PC-9 (cell line): ENCODE measurements at regions not wholly inside any gene's neighbourhood (a gene's known extent, or its start where the extent isn't known, plus 50 kb on each side); places are given as distances from the start of the nearest gene placed in this dataset.

Source experiments
- BruUV-seq: library from RNA; stranded (reverse); fragments of 400-500 nt; replicated peaks from 2 replicates; lab custom pipeline; 2021; lab: Mats Ljungman, UMichigan
- CTCF ChIA-PET: fragments of 300-600 bp; sonication (Branson Sonifier 250); formaldehyde crosslinking; loops from one replicate; lab custom pipeline; 2022; ENCODE audit warnings: antibody characterized with exemption; lab: Charles Lee
- POLR2A ChIA-PET: fragments of 300-600 bp; sonication (Branson Sonifier 250); formaldehyde crosslinking; loops from one replicate; lab custom pipeline; 2022; ENCODE audit warnings: antibody characterized with exemption; ENCODE audit not compliant: unreplicated experiment; lab: Charles Lee
- DNase-seq, 2 experiments: peaks; one replicate each; pipeline versions ENCODE4 v3.0.0 to v3.0.0-alpha.2; 2015 to 2022; ENCODE audit warnings: mixed read lengths in 1 of 2
- H2AFZ ChIP-seq: fragments of 200-600 bp; sonication (generic); 2 replicates; pipeline ENCODE4 v1.8.1; 2017; ENCODE audit warnings: antibody characterized with exemption
- H3F3A ChIP-seq: fragments of 200-600 bp; sonication (generic); 2 replicates; pipeline ENCODE4 v1.8.1; 2017; ENCODE audit warnings: antibody characterized with exemption, mild to moderate bottlenecking, low read depth; ENCODE audit not compliant: insufficient read depth
- H3K27ac ChIP-seq: fragments of 200-600 bp; sonication (generic); 2 replicates; pipeline ENCODE4 v1.6.1; 2016; ENCODE audit warnings: mixed run types
- H3K27me3 ChIP-seq: fragments of 200-600 bp; sonication (generic); 2 replicates; pipeline ENCODE4 v1.6.1; 2016; ENCODE audit warnings: low read depth, mixed run types; ENCODE audit not compliant: insufficient read depth
- H3K36me3 ChIP-seq: fragments of 200-600 bp; sonication (generic); 2 replicates; pipeline ENCODE4 v1.6.1; 2016; ENCODE audit warnings: low read depth, mixed run types
- H3K4me1 ChIP-seq: fragments of 200-600 bp; sonication (generic); replicated peaks from 2 replicates; pipeline ENCODE4 v1.6.1; 2016; ENCODE audit warnings: mixed run types; ENCODE audit not compliant: insufficient read depth
- H3K4me2 ChIP-seq: fragments of 200-600 bp; sonication (generic); 2 replicates; pipeline ENCODE4 v1.6.1; 2017; ENCODE audit warnings: mixed run types
- H3K4me3 ChIP-seq: fragments of 200-600 bp; sonication (generic); 2 replicates; pipeline ENCODE4 v1.6.1; 2016; ENCODE audit warnings: mixed run types
- H3K79me2 ChIP-seq: fragments of 200-600 bp; sonication (generic); 2 replicates; pipeline ENCODE4 v1.6.1; 2017; ENCODE audit warnings: low read depth, mixed run types
- H3K9me2 ChIP-seq: fragments of 200-600 bp; sonication (generic); 2 replicates; pipeline ENCODE4 v1.8.1; 2017; ENCODE audit warnings: mild to moderate bottlenecking; ENCODE audit not compliant: insufficient read depth
- H3K9me3 ChIP-seq: fragments of 200-600 bp; sonication (generic); 2 replicates; pipeline ENCODE4 v1.8.1; 2016; ENCODE audit warnings: low read depth; ENCODE audit not compliant: insufficient read depth
- H4K20me1 ChIP-seq: fragments of 200-600 bp; sonication (generic); 2 replicates; pipeline ENCODE4 v1.8.1; 2017; ENCODE audit not compliant: insufficient read depth
- EZH2 ChIP-seq: fragments of 200-600 bp; sonication (generic); IDR thresholded peaks from 2 replicates; pipeline ENCODE4 v1.8.0; 2017; ENCODE audit warnings: antibody characterized with exemption, low read depth
- intact Hi-C: fragments of 100-400 bp; cut with micrococcal nuclease; formaldehyde crosslinking; loops from one replicate; pipeline ENCODE4 v1.10.0; 2022; ENCODE audit not compliant: unreplicated experiment
- TF ChIP-seq, protein P1 (sequence below): fragments of 200-600 bp; sonication (generic); conservative IDR thresholded peaks from 2 replicates; pipeline ENCODE4 v1.6.1; 2017; ENCODE audit warnings: mixed run types, antibody characterized with exemption, mild to moderate bottlenecking, moderate library complexity

DNA sequence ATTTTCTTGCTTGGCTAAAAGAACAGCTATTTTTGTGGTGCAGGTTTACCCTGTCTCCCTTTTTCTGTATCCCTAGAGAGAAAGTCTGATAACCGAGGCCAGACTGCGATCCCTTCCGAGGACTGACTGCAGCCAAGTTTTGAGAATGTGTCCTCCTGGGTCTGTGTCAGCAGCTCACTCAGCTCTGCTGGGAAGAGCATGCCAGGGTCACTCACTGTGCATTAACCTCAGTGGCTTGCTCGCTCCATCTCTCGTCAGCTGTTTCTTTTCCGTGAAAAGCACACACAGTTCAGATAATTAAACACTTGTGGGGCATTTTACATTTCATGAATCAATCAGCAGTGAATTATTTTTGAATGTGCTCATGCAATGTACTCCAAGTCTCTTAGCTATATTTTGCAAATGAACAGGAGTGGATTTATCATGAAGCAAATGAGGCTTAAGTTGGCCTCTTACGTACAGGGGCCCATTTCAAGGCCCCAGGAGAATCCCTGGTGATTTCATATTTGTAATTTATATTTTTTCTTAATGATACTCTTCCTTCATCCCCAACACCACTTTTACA is 252.1 kb downstream of the SMARCA2 start:
- H3K36me3 ChIP-seq, result no peaks in the 10 kb centered on the region

DNA sequence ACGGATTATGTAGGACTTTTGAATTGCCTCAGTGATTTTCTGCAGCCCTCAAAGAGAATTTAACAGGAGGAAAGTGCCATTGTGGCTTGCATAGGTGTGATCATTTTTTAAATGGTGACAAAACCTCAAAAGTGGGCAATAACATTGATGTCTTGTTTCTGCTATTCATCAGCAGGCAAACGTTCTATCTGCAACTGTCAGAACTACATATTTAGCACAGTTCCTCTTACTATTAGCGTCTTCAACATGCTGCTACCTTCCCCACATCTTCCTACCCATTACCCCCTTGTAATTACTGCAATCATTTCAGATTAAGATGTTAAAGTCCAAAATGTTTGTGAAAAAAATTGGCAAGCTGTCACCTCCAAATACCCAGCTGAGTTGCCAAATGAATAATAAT is 254.6 kb downstream of the SMARCA2 start:
- H3K27ac ChIP-seq, result no peak overlapping the region
- TF ChIP-seq, protein P1, sequence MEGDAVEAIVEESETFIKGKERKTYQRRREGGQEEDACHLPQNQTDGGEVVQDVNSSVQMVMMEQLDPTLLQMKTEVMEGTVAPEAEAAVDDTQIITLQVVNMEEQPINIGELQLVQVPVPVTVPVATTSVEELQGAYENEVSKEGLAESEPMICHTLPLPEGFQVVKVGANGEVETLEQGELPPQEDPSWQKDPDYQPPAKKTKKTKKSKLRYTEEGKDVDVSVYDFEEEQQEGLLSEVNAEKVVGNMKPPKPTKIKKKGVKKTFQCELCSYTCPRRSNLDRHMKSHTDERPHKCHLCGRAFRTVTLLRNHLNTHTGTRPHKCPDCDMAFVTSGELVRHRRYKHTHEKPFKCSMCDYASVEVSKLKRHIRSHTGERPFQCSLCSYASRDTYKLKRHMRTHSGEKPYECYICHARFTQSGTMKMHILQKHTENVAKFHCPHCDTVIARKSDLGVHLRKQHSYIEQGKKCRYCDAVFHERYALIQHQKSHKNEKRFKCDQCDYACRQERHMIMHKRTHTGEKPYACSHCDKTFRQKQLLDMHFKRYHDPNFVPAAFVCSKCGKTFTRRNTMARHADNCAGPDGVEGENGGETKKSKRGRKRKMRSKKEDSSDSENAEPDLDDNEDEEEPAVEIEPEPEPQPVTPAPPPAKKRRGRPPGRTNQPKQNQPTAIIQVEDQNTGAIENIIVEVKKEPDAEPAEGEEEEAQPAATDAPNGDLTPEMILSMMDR, result no peak
- no peak for TF ChIP-seq EZH2
- CTCF ChIA-PET, result no interaction called here
- no peaks in the 10 kb centered on the region for H3K36me3 ChIP-seq
- H4K20me1 ChIP-seq, result no peaks in the 10 kb centered on the region
- POLR2A ChIA-PET, result no interaction called here
- H3F3A ChIP-seq, result no peaks in the 10 kb centered on the region
- no peak overlapping the region for H3K4me2 ChIP-seq
- no peak overlapping the region for H3K4me3 ChIP-seq
- BruUV-seq, result no TSS peak
- no peaks in the 10 kb centered on the region for H3K79me2 ChIP-seq
- H3K4me1 ChIP-seq, result no peaks in the 10 kb centered on the region
- H2AFZ ChIP-seq, result no peak overlapping the region
- H3K27me3 ChIP-seq, result no peaks in the 10 kb centered on the region
- DNase-seq, result no peak
- intact Hi-C loops, result no loop called here
- no peaks in the 10 kb centered on the region for H3K9me2 ChIP-seq
- no peaks in the 10 kb centered on the region for H3K9me3 ChIP-seq

More for the DNA sequence above, 252.1 kb downstream of the SMARCA2 start:
- intact Hi-C loops, result no loop called here
- no peaks in the 10 kb centered on the region for H4K20me1 ChIP-seq
- no peak for DNase-seq
- H3F3A ChIP-seq, result no peaks in the 10 kb centered on the region
- H3K79me2 ChIP-seq, result no peaks in the 10 kb centered on the region
- no peaks in the 10 kb centered on the region for H3K4me1 ChIP-seq
- no peak overlapping the region for H2AFZ ChIP-seq
- H3K4me3 ChIP-seq, result no peak overlapping the region
- no peaks in the 10 kb centered on the region for H3K27me3 ChIP-seq
- TF ChIP-seq EZH2, result no peak
- H3K4me2 ChIP-seq, result no peak overlapping the region
- CTCF ChIA-PET, result no interaction called here
- BruUV-seq, result no TSS peak
- H3K9me2 ChIP-seq, result no peaks in the 10 kb centered on the region
- POLR2A ChIA-PET, result no interaction called here
- H3K27ac ChIP-seq, result no peak overlapping the region
- H3K9me3 ChIP-seq, result no peaks in the 10 kb centered on the region

DNA sequence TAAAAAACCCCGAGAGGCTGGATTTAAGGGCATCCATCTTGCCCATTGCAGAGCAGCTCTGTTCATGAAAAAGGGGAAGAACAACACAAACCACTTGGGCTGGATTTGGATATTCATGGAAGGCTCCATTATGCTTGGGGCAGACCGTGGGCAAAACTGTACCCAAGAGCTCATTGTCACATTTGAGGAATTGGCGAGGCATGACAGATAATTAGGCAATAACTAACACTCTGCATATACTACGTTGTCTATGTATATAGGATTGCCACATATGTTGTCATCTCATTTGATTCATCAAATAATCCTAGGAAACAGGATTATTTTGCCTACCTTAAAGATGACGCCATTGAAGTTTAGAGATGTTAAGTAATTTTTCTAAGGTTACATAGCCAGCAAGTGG is 255.4 kb downstream of the SMARCA2 start:
- H3K4me2 ChIP-seq, result no peak overlapping the region
- TF ChIP-seq, protein P1, result no peak
- no peak for TF ChIP-seq EZH2
- H3K79me2 ChIP-seq, result no peaks in the 10 kb centered on the region
- H3K27me3 ChIP-seq, result no peaks in the 10 kb centered on the region
- no peaks in the 10 kb centered on the region for H3K9me2 ChIP-seq
- BruUV-seq, result no TSS peak
- H3K4me3 ChIP-seq, result no peak overlapping the region
- DNase-seq, result no peak
- H2AFZ ChIP-seq, result no peak overlapping the region
- H3K27ac ChIP-seq, result no peak overlapping the region
- intact Hi-C loops, result no loop called here
- no peaks in the 10 kb centered on the region for H3F3A ChIP-seq
- H3K9me3 ChIP-seq, result no peaks in the 10 kb centered on the region
- H3K36me3 ChIP-seq, result no peaks in the 10 kb centered on the region
- POLR2A ChIA-PET, result no interaction called here
- no peaks in the 10 kb centered on the region for H3K4me1 ChIP-seq
- H4K20me1 ChIP-seq, result no peaks in the 10 kb centered on the region
- CTCF ChIA-PET, result no interaction called here

DNA sequence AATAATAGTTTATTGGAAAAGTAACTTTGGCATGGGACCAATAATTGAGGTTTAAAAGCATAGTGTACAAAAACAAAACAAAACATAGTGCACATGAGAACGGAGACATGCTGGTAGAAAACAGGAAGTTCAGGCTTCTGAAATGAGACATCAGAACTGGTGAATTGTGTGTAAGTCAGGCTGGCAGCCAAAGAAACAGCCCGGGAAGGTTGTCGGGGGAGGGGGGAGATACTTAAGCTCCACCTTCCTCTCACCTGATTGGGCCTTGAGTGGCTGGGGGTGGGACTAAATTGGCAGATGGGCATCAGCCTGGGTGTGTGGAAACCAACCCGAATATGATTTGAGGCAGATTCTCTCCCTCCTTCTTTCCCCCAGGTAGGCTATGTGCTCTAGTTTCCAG is 256.3 kb downstream of the SMARCA2 start:
- Histone ChIP-seq H3K79me2 (no peaks in the 10 kb centered on the region), H3K4me2 (no peak overlapping the region), H3K27me3 (no peaks in the 10 kb centered on the region), H4K20me1 (no peaks in the 10 kb centered on the region), H3K9me2 (no peaks in the 10 kb centered on the region), H2AFZ (no peak overlapping the region), H3K27ac (no peak overlapping the region), H3K4me3 (no peak overlapping the region), H3K36me3 (no peaks in the 10 kb centered on the region), H3F3A (no peaks in the 10 kb centered on the region), H3K9me3 (no peaks in the 10 kb centered on the region), H3K4me1 (no peaks in the 10 kb centered on the region)
- intact Hi-C loops, result no loop called here
- ChIA-PET CTCF (no interaction called here), POLR2A (no interaction called here)
- TF ChIP-seq EZH2, result no peak
- TF ChIP-seq, protein P1, result no peak
- no peak for DNase-seq
- no TSS peak for BruUV-seq
